GM13976 (cell line): ENCODE measurements at regions not wholly inside any gene's neighbourhood (a gene's known extent, or its start where the extent isn't known, plus 50 kb on each side); places are given as distances from the start of the nearest gene placed in this dataset.
"Not testable (repeated sequence)": the region's sequence is repeated elsewhere in the genome, so short reads cannot be mapped to it uniquely, and the experiment has no call there.

Source experiments
- DNase-seq: peaks from one replicate; pipeline ENCODE4 v3.0.0; 2012; ENCODE audit warnings: low spot score
- CTCF ChIP-seq: IDR thresholded peaks from 2 replicates; pipeline ENCODE4 v1.5.1; 2012; ENCODE audit warnings: borderline replicate concordance, mild to moderate bottlenecking; ENCODE audit not compliant: insufficient read depth; ENCODE audit errors: extremely low read depth, missing control alignments, control extremely low read depth
- in situ Hi-C: fragments of 300-500 bp; cut with MboI; formaldehyde crosslinking; loops from one replicate; pipeline ENCODE4 v1.12.0; 2022; ENCODE audit warnings: low sequenced_read_pairs, mixed read lengths, inconsistent platforms; ENCODE audit not compliant: unreplicated experiment

DNA sequence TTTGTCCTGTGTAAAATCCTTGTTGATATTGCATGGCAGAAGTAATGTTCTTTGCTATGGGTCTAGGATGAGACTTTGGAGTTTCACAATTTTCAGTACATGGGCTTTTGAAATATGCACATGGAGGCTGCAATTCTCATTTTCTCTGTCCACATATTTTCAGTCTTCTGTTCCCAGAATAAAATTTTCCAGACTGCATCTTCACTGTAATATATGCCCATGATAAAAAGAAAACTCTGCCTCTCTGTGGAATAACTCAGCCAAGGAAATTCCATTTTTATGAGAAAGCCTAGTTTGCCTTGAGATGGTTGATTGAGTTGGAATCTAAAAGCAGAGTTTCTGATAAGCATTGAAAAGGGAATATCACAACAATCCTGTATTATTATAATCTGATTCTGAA, 601.4 kb upstream of the AADAT start:
- in situ Hi-C loops: no loop called here

GRCh38 chr4:170687751-170688150, 598.0 kb upstream of the AADAT start:
- TF ChIP-seq CTCF: no peak
- no peak for DNase-seq
- in situ Hi-C loops: no loop called here

More for the DNA sequence above, 601.4 kb upstream of the AADAT start:
- TF ChIP-seq CTCF: no peak
- no peak for DNase-seq

DNA sequence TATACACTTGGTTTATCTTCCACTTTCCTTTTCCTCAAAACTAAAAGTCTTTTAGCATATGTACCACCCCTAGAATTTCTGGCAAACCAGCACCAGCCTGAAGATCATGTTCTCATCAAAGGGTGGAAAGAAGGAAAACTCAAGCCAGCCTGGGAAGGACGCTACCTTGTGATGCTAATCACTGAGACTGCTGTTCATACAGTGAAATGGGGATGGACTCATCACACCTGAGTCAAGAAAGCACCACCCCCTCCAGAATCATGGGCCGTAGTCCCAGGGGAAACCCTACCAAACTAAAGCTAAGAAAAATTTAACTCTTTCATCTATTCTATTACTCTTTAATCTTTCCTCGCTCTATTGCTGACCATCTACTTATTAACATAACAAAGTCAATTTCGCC, 595.9 kb upstream of the AADAT start:
- in situ Hi-C loops, DNase-seq: not testable (repeated sequence)

GRCh38 chr4:170682558-170683294, 593.0 kb upstream of the AADAT start:
- in situ Hi-C loops: no loop called here
- TF ChIP-seq CTCF: no peak
- no peak for DNase-seq

DNA sequence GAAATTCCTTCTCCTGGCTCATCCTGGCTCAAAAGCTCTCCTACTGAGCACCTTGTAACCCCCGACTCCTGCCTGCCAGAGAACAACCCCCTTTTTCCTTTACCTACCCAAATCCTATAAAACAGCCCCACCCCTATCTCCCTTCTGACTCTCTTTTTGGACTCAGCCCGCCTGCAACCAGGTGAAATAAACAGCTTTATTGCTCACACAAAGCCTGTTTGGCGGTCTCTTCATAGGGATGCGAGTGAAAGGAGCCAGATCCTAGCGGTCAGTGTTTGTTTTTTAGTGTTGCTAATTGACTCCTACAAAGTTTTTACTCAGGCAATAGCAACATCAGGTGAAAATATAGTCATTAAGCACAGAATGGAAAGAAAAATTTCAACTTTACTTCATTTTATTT, 592.3 kb upstream of the AADAT start:
- DNase-seq, in situ Hi-C loops: not testable (repeated sequence)

DNA sequence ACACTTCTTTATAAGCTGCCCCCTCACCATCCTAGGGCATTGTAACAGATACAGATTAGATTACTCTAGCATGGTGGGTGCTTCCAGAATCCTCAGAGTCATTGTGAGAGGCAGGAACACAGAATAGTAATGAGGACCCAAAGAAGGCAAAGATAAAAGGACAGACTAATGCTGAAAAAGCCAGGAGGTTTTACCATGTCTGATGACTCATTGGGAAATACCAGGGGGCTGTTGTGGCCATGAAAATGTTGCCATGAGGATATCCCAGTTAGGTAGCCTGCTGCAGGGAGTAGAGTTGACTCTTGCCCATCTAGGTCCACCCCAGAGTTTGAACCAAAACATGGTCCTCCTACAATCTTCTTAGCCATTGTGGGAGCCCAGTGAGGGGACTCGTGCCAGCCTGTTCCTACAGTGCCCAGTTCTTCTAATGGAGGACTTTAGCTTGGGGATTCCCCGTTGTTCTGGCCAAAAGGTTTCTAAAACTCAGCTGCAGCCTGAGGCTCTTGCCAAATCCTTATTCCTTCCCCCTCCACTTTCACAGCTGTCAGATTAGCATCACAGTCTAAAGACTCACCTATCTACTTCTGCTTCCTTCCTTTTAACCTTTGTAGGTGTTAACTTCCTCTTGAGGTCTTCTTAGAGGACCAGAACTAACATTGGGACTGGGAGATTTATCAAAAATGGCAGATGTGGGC, 586.0 kb upstream of the AADAT start:
- in situ Hi-C loops: no loop called here
- DNase-seq: no peak

GRCh38 chr4:170674176-170674575, 584.4 kb upstream of the AADAT start:
- TF ChIP-seq CTCF: no peak
- DNase-seq: no peak
- in situ Hi-C loops: no loop called here

More for the DNA sequence above, 586.0 kb upstream of the AADAT start:
- no peak for TF ChIP-seq CTCF
